ENCODE measurements at regions not wholly inside any gene's neighbourhood (a gene's known extent, or its start where the extent isn't known, plus 50 kb on each side); places are given as distances from the start of the nearest gene placed in this dataset.
"Not testable (repeated sequence)": the region's sequence is repeated elsewhere in the genome, so short reads cannot be mapped to it uniquely, and the experiment has no call there.

- Histone ChIP-seq H3K4me1 (ENCODE audit: low read depth) (no peaks in the 10 kb centered on the region), H3K9me3 (ENCODE audit: low read depth) (no peaks in the 10 kb centered on the region), H3K36me3 (no peaks in the 10 kb centered on the region), H3K4me3 (no peak overlapping the region), H3K27me3 (no peaks in the 10 kb centered on the region), H3K27ac (no peak overlapping the region)
- no peak for DNase-seq (ENCODE audit: low read depth in 1 of 2, low spot score in 1 of 2)
- TF ChIP-seq CTCF (IDR thresholded peaks at IDR 0.05; ENCODE audit: low read depth, low read length) = no peak
Observed at GRCh38 chr11:122597511-122597910, 58.0 kb upstream of the UBASH3B start.

- TF ChIP-seq CTCF (IDR thresholded peaks at IDR 0.05; ENCODE audit: low read depth, low read length) = no peak
- no peak overlapping the region for H3K27ac ChIP-seq
- no peak for DNase-seq (ENCODE audit: low read depth in 1 of 2, low spot score in 1 of 2)
- H3K9me3 ChIP-seq (ENCODE audit: low read depth) = no peaks in the 10 kb centered on the region
- no peaks in the 10 kb centered on the region for H3K36me3 ChIP-seq
- H3K27me3 ChIP-seq = no peaks in the 10 kb centered on the region
- H3K4me1 ChIP-seq (ENCODE audit: low read depth) = no peaks in the 10 kb centered on the region
- H3K4me3 ChIP-seq = no peak overlapping the region
Observed at GRCh38 chr11:122594986-122595645, 60.4 kb upstream of the UBASH3B start.

- DNase-seq (ENCODE audit: low read depth in 1 of 2, low spot score in 1 of 2) = no peak
- no peaks in the 10 kb centered on the region for H3K27me3 ChIP-seq
- TF ChIP-seq CTCF (IDR thresholded peaks at IDR 0.05; ENCODE audit: low read depth, low read length) = no peak
- no peaks in the 10 kb centered on the region for H3K9me3 ChIP-seq (ENCODE audit: low read depth)
- no peaks in the 10 kb centered on the region for H3K36me3 ChIP-seq
- H3K4me1 ChIP-seq (ENCODE audit: low read depth) = no peaks in the 10 kb centered on the region
- H3K27ac ChIP-seq = no peak overlapping the region
- no peak overlapping the region for H3K4me3 ChIP-seq
Observed at GRCh38 chr11:122593473-122594420, 61.8 kb upstream of the UBASH3B start.

GRCh38 chr11:122592641-122593040 is 62.9 kb upstream of the UBASH3B start:
- Histone ChIP-seq H3K27ac (no peak overlapping the region), H3K27me3 (no peaks in the 10 kb centered on the region), H3K4me3 (no peak overlapping the region), H3K9me3 (ENCODE audit: low read depth) (no peaks in the 10 kb centered on the region), H3K4me1 (ENCODE audit: low read depth) (no peaks in the 10 kb centered on the region), H3K36me3 (no peaks in the 10 kb centered on the region)
- no peak for TF ChIP-seq CTCF (IDR thresholded peaks at IDR 0.05; ENCODE audit: low read depth, low read length)
- no peak for DNase-seq (ENCODE audit: low read depth in 1 of 2, low spot score in 1 of 2)

GRCh38 chr11:122584670-122585069 is 70.9 kb upstream of the UBASH3B start:
- H3K4me3 ChIP-seq = no peak overlapping the region
- no peaks in the 10 kb centered on the region for H3K27me3 ChIP-seq
- H3K9me3 ChIP-seq (ENCODE audit: low read depth) = no peaks in the 10 kb centered on the region
- H3K36me3 ChIP-seq = no peaks in the 10 kb centered on the region
- no peak for DNase-seq (ENCODE audit: low read depth in 1 of 2, low spot score in 1 of 2)
- no peaks in the 10 kb centered on the region for H3K4me1 ChIP-seq (ENCODE audit: low read depth)
- H3K27ac ChIP-seq = no peak overlapping the region
- no peak for TF ChIP-seq CTCF (IDR thresholded peaks at IDR 0.05; ENCODE audit: low read depth, low read length)

GRCh38 chr11:122580071-122580470 is 75.5 kb upstream of the UBASH3B start:
- not testable (repeated sequence) for H3K36me3 ChIP-seq; H3K27ac ChIP-seq; H3K9me3 ChIP-seq (ENCODE audit: low read depth); DNase-seq (ENCODE audit: low read depth in 1 of 2, low spot score in 1 of 2); H3K27me3 ChIP-seq; H3K4me1 ChIP-seq (ENCODE audit: low read depth)
- H3K4me3 ChIP-seq = peak overlapping the region; percentile 27

Measured in cardiac muscle cell (in vitro differentiated cells and primary cell).